Mucosa of stomach (tissue), 1 donor: ENCODE measurements at regions not wholly inside any gene's neighbourhood (a gene's known extent, or its start where the extent isn't known, plus 50 kb on each side); places are given as distances from the start of the nearest gene placed in this dataset.

Source experiments
- H3K27me3 ChIP-seq: one replicate; pipeline ENCODE4 v1.7.0; 2013; ENCODE audit warnings: mild to moderate bottlenecking, low read length; ENCODE audit not compliant: control insufficient read depth, insufficient read depth
- H3K36me3 ChIP-seq: one replicate; pipeline ENCODE4 v1.7.0; 2013; ENCODE audit warnings: low read length; ENCODE audit not compliant: control insufficient read depth, insufficient read depth
- H3K4me1 ChIP-seq: one replicate; pipeline ENCODE4 v1.7.0; 2013; ENCODE audit warnings: mild to moderate bottlenecking, low read length; ENCODE audit not compliant: control insufficient read depth, insufficient read depth
- H3K4me3 ChIP-seq: one replicate; pipeline ENCODE4 v1.7.0; 2013; ENCODE audit warnings: low read length
- H3K9ac ChIP-seq: one replicate; pipeline ENCODE4 v1.7.0; 2013; ENCODE audit warnings: mild to moderate bottlenecking, low read length, moderate library complexity
- H3K9me3 ChIP-seq: one replicate; pipeline ENCODE4 v1.7.0; 2013; ENCODE audit warnings: mild to moderate bottlenecking, low read length, moderate library complexity; ENCODE audit not compliant: control insufficient read depth
- donor health status: Pancreatic carcinoma.

DNA sequence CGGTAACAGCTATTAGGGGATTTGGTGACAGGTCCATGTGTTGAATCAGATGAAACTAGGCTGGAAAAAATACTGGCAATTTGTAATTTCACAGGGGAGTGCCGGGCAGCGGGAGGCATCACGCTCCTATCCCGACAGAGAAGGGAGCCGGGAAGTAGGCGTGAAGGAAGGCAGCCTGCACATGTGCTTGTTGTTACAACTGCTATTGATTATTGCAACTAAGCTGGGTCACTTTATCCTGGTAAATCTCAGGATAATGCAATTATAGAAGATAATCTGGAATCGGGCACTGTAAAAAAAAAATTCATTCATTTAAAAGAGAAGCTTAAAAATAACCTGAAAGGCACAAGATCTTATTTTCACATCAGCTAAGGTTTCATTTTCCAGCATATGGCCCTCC lies 180.6 kb downstream of the FOXL1 start:
- Histone ChIP-seq H3K9ac (no peak overlapping the region), H3K27me3 (peaks cover 6% of the 10 kb centered on the region), H3K36me3 (no peaks in the 10 kb centered on the region), H3K4me1 (no peaks in the 10 kb centered on the region), H3K9me3 (no peaks in the 10 kb centered on the region), H3K4me3 (no peak overlapping the region)

DNA sequence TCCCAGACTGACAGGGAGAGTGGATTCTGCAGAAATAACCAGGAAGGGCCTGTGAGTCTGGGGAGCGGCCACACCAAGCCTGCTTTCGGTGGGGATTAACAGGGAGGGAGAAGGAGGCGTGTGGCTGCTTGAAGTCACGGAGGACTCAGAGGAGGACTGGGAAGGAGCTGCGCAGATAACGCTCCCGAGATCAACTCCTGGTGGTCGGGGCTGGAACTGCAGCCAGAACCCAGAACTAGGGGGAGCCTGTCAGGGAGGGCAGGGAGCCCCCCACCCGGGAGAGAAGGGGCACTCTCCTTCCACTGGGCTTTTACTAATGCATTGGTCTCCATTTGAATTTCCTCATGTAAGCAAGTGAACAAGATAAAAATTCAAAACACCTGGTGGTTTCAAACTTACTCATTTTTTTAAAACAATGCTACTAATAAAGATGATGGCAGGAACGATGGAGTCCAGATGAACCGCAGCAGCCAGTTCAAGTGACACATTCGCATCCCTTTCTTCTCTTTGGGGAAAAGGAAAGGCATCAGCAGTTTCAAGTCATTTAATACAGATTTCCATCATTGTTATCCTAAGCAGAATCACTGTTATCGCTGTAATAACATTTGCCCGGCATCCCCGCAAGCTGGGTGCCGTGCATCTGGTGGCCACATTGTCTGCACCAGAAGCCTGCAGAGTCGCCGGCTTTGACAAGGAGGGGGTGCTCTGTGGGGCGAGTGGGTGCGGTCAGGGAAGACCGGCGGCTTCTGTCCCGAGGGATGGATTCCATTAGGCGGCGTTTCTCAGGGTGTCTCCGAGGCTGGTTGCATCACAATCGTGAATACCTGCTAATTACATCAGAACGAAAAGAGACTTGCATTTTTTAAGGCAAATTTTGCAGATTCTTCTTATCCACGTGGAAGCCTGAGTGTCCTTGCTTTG lies 183.0 kb downstream of the FOXL1 start:
- no peaks in the 10 kb centered on the region for H3K9me3 ChIP-seq
- H3K4me3 ChIP-seq, result no peak overlapping the region
- H3K27me3 ChIP-seq, result peaks cover 6% of the 10 kb centered on the region
- H3K36me3 ChIP-seq, result no peaks in the 10 kb centered on the region
- no peak overlapping the region for H3K9ac ChIP-seq
- H3K4me1 ChIP-seq, result peaks cover 4% of the 10 kb centered on the region

DNA sequence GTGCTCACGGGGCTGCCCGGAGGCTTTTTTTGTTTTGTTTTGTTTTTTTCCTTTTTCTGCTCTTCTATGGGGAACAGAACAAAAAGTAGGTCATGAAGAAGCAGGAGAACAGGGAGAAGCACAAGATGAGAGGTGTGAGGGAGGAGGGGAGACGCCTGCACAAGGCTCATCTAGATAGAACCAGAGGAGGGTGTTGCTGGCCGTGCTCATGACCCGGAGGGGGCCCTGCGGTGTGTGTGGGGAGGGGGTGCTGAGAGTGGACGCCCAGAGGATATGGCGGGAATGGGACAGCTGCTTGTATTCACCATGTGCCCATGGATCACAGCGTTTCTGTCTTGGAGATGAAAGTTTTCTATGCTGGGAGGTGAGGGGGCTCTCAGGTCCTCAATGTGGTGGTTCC lies 183.7 kb downstream of the FOXL1 start:
- Histone ChIP-seq H3K9ac (no peak overlapping the region), H3K4me3 (no peak overlapping the region), H3K27me3 (peaks cover 6% of the 10 kb centered on the region), H3K36me3 (no peaks in the 10 kb centered on the region), H3K9me3 (no peaks in the 10 kb centered on the region), H3K4me1 (peaks cover 4% of the 10 kb centered on the region)

DNA sequence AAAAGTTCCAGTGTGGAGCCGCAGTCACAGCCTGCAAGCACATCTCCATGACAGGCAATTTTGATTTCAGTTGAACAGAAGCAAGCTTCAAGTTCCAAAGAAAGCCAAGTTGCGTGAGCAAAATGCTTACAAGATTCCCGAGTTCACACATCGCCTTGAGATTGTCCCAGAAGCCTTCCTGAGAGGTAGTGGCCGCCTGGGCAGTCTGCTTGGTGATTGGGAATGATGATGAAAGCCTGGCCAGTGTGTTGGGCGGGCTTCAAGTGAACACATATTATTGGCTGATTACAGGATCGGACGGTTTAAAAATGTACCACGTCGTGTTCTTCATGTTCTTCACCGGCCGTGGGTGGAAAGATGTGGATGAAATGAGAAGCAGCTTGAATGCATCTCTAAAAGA lies 185.5 kb downstream of the FOXL1 start:
- Histone ChIP-seq H3K27me3 (peaks cover 6% of the 10 kb centered on the region), H3K4me3 (no peak overlapping the region), H3K4me1 (peaks cover 10% of the 10 kb centered on the region), H3K36me3 (no peaks in the 10 kb centered on the region), H3K9ac (no peak overlapping the region), H3K9me3 (no peaks in the 10 kb centered on the region)

DNA sequence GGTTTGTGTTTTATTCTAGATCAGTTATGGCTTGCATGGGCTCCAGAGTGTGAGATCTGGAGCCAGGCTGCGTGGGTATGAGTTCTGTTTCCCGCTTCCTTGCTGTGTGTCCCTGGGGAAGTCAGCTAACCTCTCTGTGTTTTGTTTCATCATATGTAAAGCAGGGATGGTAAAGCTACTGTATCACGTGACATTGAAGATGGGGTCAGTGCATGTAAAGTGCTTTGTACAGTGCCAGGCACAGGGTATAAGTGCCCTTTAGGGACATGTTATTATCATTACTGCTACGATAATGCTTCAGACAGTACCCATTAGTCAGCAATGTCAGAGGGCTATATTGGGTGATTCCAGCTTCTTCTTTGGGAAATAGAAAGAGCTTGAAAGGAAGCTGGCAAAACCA lies 186.2 kb downstream of the FOXL1 start:
- Histone ChIP-seq H3K4me3 (no peak overlapping the region), H3K4me1 (peaks cover 18% of the 10 kb centered on the region), H3K9ac (no peak overlapping the region), H3K9me3 (no peaks in the 10 kb centered on the region), H3K27me3 (peaks cover 4% of the 10 kb centered on the region), H3K36me3 (no peaks in the 10 kb centered on the region)

DNA sequence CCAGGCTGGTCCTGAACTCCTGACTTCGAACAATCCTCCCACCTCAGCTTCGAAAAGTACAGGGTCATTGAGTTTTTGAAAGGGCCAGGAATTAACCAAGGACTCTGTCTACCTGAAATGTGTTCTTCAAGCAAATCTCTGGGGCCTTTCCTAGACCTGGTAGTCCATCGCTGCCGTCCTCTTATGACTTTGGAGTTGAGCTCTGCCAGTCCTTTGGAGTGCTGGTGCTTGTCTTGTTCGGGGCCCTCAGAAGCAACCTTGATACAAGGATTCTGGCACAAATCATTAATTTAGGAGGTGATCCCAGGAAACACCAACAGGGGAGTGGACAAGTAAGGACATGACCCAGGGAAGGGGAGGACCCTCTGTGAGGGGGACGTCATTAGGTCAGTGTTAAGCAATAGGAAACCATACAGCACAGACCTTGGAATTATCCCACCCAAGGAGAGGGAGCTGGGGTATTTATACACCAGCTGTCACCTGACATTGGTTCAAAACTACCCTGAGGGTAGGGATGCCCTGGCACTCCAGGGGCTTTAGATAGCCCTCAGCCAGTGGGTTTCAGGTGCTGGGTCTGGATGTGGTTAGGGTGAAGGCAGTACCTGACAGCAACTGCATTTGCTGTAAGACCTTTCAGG lies 187.2 kb downstream of the FOXL1 start:
- H3K27me3 ChIP-seq, result peaks cover 10% of the 10 kb centered on the region

DNA sequence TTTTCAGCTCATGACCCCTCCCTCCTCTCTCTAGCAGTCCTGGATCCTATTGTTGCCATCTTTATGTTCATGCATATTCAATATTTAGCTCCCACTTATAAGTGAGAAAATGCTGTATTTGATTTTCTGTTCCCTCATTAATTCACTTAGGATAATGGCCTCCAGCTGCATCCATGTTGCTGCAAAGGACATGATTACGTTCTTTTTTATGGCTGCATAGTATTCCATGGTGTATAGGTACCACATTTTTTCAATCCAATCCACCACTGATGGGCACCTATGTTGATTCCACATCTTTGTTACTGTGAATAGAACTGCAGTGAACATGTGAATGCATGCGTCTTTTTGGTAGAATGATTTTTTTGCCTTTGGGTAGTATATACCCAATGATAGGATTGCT lies 188.4 kb downstream of the FOXL1 start:
- Histone ChIP-seq H3K9me3 (no peaks in the 10 kb centered on the region), H3K27me3 (peaks cover 9% of the 10 kb centered on the region), H3K9ac (no peak overlapping the region), H3K4me3 (no peak overlapping the region), H3K36me3 (no peaks in the 10 kb centered on the region), H3K4me1 (peaks cover 21% of the 10 kb centered on the region)

More for the DNA sequence above, 187.2 kb downstream of the FOXL1 start:
- Histone ChIP-seq H3K9me3 (no peaks in the 10 kb centered on the region), H3K36me3 (no peaks in the 10 kb centered on the region), H3K4me1 (peaks cover 21% of the 10 kb centered on the region), H3K9ac (no peak overlapping the region), H3K4me3 (no peak overlapping the region)

DNA sequence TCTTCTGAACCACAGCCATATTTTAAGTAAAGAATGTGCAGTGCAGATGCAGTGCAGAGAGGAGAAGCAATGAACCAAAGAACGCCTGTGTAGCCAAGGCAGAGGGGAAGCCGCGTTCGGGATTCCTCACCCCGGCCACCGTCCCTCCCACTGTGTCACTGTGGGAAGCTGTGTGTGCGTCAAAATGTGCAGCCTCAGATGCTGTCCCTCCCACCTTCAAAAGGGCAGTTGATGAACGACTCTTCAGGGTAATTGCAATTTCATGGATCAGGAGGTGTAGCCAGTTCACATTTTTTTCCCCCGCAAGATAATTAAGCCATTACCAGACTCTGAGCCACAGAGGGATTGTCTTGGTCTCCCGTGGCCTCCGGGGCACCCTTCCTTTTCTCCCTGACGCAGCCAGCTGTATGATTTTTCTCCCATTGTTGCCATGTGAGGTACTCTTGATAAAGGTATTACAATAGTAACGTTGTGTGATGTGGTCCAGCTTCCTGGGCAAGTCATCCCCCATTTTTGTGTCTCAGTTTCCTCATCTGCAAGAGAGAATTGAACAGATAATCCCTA lies 190.0 kb downstream of the FOXL1 start:
- Histone ChIP-seq H3K9me3 (no peaks in the 10 kb centered on the region), H3K27me3 (peaks cover 12% of the 10 kb centered on the region)

DNA sequence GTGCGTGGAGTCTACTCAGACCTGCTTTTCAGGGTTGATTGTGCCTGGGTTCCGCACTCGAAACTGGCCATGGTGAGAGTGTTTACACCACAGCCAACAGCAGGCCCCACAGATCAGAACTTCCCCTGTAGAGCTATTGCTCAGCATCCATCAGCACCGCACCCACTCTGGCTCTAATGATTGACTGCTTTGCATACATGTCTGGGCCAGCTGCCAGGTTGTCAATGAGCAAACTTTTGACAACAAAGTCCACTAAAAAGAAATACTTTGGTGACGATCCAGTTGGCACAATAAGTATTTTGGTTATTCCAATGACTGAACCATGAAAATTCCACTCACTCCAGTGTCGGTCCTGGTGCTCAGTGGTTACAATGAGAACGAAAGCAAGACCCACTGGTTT lies 190.7 kb downstream of the FOXL1 start:
- H3K4me1 ChIP-seq, result peaks cover 21% of the 10 kb centered on the region
- H3K4me3 ChIP-seq, result no peak overlapping the region
- H3K27me3 ChIP-seq, result peaks cover 12% of the 10 kb centered on the region
- no peaks in the 10 kb centered on the region for H3K9me3 ChIP-seq
- no peak overlapping the region for H3K9ac ChIP-seq
- no peaks in the 10 kb centered on the region for H3K36me3 ChIP-seq

More for the DNA sequence above, 190.0 kb downstream of the FOXL1 start:
- Histone ChIP-seq H3K36me3 (no peaks in the 10 kb centered on the region), H3K9ac (no peak overlapping the region), H3K4me3 (no peak overlapping the region), H3K4me1 (peaks cover 21% of the 10 kb centered on the region)

DNA sequence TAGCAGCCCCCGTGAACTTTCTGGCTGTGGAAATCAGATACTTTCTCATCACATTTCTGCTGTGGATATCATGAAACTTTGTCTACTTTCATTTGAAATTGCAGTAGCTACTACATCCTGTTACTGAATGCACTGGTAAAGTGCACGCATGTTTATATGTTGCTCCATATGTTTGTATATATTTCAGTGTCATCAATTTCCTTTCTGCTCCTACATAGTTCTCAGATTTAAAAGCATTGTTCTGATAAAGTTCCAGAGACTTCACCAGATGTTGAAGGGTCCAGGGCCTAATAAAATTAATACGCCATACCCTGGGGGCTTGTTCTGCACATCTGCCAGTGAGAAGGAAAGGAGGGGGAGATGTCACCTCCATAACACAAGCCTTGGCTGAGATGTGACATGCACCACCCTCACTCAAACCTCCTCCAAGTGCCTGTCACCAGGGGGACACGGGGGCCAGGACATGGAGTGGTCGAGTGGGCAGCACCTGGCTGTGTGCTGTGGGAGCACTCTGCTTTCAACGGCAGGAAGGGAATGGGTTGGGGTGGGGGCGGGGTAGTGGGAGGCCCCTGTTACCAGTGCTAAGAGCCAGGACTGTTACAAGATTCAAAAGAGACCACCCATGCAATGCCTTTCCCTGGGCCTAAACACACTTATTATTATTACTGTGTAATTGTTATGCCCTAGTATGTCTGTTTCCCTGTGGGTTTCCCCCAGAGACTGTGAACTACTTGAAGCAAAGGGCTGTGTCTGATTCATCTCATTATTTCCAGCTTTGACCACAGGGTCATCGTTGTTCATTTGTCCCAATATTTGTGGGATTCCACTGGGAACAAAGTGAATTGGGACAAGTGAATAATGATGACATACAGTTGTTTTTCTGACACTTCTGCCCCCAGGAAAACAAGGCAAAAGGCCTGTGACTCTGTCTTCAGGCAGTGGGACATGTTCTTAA lies 193.4 kb downstream of the FOXL1 start:
- Histone ChIP-seq H3K9ac (no peak overlapping the region), H3K27me3 (peaks cover 19% of the 10 kb centered on the region), H3K4me1 (peaks cover 17% of the 10 kb centered on the region), H3K4me3 (no peak overlapping the region), H3K9me3 (no peaks in the 10 kb centered on the region), H3K36me3 (no peaks in the 10 kb centered on the region)

DNA sequence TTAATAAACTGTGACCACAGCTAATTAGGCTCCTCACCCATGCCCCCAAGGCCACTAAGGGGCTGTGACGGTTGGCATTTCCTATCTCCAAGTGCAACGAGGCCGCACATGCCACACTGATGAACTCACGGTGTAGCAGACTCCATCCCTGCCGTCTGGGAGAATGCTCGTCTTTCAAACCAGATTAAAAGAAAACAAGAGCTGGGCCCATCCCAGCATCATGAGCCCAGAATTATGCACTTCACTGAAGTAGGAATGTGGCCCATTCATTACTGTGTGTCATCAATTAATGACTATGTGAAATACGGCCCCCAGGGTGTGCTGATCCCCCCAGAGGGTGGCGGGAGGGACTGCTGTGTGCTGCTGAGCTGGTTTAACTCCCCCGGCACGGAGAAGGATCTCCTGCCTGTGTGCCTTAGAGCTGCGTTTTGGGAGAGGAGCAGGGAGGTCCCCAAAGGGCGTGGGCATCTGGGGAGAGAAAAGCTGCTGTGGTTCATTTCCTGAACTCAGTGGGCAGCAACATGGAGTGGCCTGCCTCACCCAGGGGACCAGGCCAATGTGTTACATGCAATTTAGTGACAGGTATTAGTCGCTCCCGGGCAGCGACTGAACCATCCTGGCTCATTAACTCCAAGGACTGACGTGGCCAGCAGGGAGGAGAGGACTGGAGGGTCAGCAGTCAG lies 194.5 kb downstream of the FOXL1 start:
- H3K27me3 ChIP-seq, result peaks cover 19% of the 10 kb centered on the region
- H3K9me3 ChIP-seq, result no peaks in the 10 kb centered on the region
- no peak overlapping the region for H3K4me3 ChIP-seq
- H3K9ac ChIP-seq, result no peak overlapping the region
- peaks cover 17% of the 10 kb centered on the region for H3K4me1 ChIP-seq
- H3K36me3 ChIP-seq, result no peaks in the 10 kb centered on the region
